GM12872 (cell line): ENCODE measurements at regions not wholly inside any gene's neighbourhood (a gene's known extent, or its start where the extent isn't known, plus 50 kb on each side); places are given as distances from the start of the nearest gene placed in this dataset.

ENCODE experiments used
- CTCF ChIP-seq: IDR thresholded peaks from 3 replicates; pipeline ENCODE4 v1.5.1; 2011; ENCODE audit warnings: low read depth, mild to moderate bottlenecking, low read length, moderate library complexity; ENCODE audit not compliant: insufficient read depth

- no peak for TF ChIP-seq CTCF
Measured at GRCh38 chrX:74104356-74105015, 199.5 kb upstream of the ZCCHC13 start.

GRCh38 chrX:74090049-74090448 lies 213.9 kb upstream of the ZCCHC13 start:
- no peak for TF ChIP-seq CTCF

GRCh38 chrX:74085642-74086236 lies 218.2 kb upstream of the ZCCHC13 start:
- no peak for TF ChIP-seq CTCF

GRCh38 chrX:74080165-74080564 lies 223.8 kb upstream of the ZCCHC13 start:
- TF ChIP-seq CTCF: no peak

- no peak for TF ChIP-seq CTCF
Measured at GRCh38 chrX:74065831-74066390, 213.4 kb upstream of the XIST start.

- no peak for TF ChIP-seq CTCF
Measured at GRCh38 chrX:74063426-74064155, 211.1 kb upstream of the XIST start.

- TF ChIP-seq CTCF: no peak
Measured at GRCh38 chrX:74061879-74062278, 209.4 kb upstream of the XIST start.
